ENCODE measurements at regions not wholly inside any gene's neighbourhood (a gene's known extent, or its start where the extent isn't known, plus 50 kb on each side); places are given as distances from the start of the nearest gene placed in this dataset.
"Not testable (repeated sequence)": the region's sequence is repeated elsewhere in the genome, so short reads cannot be mapped to it uniquely, and the experiment has no call there.

GRCh38 chr17:53330756-53331155 is 492.0 kb upstream of the KIF2B start:
- no peak for DNase-seq (ENCODE audit: low read depth)

GRCh38 chr17:53321651-53322050 is 501.1 kb upstream of the KIF2B start:
- no peak for DNase-seq (ENCODE audit: low read depth)

DNA sequence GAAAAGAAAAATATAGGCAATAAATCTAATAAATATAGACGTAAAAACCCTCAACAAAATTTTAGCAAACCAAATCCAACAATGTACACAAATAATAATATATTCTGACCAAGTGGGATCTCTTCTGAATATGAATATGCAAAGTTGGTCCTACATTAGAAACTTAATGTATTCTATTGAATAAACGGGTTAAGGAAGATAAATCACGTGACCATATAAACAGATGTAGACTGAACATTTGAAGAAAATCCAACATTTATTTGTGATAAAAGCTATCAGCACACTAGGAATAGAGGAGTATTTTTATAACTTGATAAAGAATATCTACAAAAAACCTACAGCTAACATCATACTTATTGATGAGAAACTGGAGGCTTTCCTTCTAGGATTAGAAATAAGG is 502.8 kb upstream of the KIF2B start:
- no peak for DNase-seq (ENCODE audit: low read depth)

GRCh38 chr17:53316988-53317387 is 505.7 kb upstream of the KIF2B start:
- DNase-seq (ENCODE audit: low read depth) = no peak

DNA sequence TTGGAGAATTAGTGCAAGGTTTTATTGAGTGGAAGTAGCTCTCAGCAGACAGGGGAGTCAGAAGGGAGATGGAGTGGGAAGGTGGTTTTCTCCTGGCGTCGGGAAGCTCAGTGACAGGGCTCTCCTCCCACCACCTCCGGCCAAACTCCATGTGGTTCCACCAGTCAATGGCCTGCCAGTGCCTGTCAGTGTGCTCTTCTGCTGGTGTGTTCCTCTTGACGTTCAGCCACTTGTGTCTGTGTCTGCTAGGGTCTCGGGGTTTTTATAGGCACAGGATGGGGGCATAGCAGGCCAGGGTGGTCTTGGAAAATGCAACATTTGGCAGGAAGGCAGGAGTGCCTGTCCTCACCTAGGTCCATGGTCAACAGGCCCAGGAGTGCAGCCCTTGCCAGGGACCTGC is 506.7 kb upstream of the KIF2B start:
- no peak for DNase-seq (ENCODE audit: low read depth)

DNA sequence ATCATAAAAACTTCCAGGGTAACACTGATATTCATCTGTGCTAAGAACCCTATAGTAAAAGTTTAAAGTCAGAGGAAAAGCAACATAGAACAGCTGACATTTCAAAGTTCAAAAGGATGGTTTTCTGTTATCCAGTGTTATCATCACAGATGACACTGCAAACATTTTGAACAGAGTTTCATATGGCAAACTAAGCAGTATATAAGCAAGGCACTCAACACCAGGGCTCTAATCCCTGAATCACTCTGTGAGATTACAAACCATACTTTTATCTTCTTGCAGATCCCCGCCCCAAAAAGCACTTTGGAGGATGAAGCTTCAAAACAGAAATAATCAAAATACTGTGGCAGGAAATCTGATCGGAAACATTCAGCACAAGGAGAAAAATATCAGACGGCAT is 508.2 kb upstream of the KIF2B start:
- DNase-seq (ENCODE audit: low read depth) = no peak

- DNase-seq (ENCODE audit: low read depth) = no peak
Measured at GRCh38 chr17:53313746-53314145, 509.0 kb upstream of the KIF2B start.

- DNase-seq (ENCODE audit: low read depth) = no peak
Measured at GRCh38 chr17:53278466-53278865, 544.3 kb upstream of the KIF2B start.

DNA sequence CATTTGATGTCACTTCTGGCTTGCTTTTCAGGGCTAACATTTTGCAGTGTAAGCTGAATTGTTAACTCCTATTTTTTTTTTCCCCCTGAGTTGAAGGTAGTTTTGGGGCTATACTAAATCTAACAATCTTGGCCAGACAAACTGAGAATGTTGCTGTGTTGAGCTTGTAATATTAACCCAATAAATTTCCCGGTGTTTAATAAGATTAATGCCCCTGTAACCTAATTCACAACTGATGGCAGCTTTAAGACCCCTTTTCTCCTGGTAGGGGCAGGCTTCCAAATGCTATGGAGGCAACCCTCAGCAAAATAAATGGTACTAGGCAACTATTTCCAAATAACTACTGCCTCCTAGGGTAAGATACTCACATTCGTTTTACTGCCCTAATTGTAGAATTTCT is 549.6 kb upstream of the KIF2B start:
- DNase-seq (ENCODE audit: low read depth) = no peak

GRCh38 chr17:53270936-53271335 is 551.8 kb upstream of the KIF2B start:
- DNase-seq (ENCODE audit: low read depth) = no peak

- no peak for DNase-seq (ENCODE audit: low read depth)
Measured at GRCh38 chr17:53264730-53265129, 558.0 kb upstream of the KIF2B start.

DNA sequence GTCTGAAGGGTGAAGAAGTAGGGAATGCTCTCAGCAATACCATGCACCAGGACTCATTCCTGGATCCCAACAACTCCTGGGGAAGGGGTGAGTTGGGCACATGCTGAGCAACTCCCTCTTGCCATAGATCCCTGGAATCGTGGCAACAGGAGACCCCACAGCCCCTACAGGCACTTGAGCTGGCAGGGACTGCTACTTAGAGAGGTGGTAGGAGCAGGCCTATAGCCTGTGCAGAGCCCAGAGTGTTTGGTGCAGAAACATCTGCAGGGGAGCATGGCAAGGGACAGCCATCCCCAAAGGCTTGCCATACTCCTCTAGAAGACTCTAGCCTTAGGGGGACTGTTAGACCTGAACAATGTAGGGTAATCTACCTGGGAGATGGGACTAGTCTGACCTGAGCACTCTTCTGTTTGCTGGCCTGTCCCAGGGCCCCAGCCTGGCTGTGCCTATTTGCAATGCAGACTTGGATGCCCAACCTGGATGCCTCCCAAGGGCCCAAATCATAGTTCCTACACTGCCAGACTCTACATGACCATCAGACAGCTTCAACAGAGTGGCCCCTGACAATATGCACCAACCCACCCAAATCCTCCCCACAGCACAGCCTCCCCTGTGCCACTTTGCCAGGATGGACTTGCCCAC is 568.6 kb upstream of the KIF2B start:
- DNase-seq (ENCODE audit: low read depth) = no peak

DNA sequence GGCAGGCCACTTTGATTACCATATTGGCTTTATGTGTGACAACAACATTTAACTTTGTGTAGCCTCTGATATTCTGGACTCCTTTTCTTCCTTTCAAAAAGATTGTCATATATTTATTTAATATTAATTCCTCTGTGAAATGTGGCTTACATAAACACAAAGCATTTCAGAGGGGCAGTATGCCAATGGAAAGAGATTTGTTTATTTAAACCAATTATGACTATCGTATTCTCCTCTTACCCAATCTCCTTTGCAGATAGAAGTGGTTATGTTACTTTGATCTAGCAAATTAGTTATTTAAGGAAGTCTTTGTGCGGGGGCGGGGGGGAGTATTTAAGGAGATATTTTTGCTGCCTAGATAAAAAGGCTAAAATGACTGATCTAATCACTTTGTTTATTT is 573.7 kb upstream of the KIF2B start:
- no peak for DNase-seq (ENCODE audit: low read depth)

DNA sequence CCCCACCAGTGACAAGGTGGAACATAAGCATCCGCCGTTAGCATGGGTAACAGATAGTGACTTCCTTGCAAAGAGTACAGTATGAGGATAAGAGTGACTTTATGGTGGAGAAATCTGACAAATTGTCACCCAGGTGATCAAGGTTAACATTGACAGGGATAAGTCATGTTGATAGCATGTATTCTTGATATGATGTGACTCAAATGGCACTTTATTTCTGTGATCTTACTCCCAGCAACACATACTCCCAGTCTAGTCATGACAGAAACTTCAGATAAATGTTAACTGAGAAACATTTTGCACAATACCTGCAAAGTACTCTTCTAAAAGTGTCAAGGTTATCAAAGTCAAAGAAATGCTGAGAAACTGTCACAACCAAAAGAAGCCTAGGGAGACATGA is 588.6 kb upstream of the KIF2B start:
- no peak for DNase-seq (ENCODE audit: low read depth)

DNA sequence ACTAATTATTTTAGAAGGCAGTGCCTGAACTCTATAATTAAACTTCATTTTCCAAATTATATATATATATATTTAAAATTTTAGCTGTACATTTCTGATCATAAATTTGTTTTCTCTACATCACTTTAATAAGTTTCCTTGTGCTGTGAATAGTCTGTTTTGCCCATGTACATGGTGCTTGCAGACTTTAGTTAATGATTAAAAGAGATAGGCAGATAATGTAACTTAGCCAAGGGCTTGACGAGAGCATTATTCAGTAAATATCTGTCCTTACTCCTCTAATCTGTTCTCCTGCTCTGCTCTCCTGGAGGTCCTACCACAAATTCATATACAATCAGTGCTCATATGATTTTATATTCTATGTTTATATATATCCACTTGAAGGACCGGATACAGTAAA is 595.2 kb upstream of the KIF2B start:
- no peak for DNase-seq (ENCODE audit: low read depth)

DNA sequence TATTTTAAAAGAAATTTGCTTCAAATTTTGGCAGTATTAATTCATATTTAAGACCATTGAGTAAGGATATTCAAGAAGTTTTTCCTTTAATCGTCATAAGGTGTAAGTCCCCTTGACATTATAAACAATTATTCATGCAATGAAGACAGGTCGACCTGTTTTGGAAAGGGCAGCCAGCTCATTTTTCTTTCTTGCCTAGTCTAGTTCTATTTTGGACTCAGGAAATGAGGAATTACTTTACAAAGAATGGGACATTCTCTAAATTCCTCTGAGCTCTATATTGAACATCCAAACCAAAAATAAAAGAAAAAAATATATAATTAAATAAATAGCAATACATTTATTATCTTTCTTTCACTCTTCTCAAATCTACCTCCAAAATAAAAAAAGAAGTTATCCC is 595.6 kb upstream of the KIF2B start:
- no peak for DNase-seq (ENCODE audit: low read depth)

GRCh38 chr17:53219821-53220220 is 602.9 kb upstream of the KIF2B start:
- no peak for DNase-seq (ENCODE audit: low read depth)

DNA sequence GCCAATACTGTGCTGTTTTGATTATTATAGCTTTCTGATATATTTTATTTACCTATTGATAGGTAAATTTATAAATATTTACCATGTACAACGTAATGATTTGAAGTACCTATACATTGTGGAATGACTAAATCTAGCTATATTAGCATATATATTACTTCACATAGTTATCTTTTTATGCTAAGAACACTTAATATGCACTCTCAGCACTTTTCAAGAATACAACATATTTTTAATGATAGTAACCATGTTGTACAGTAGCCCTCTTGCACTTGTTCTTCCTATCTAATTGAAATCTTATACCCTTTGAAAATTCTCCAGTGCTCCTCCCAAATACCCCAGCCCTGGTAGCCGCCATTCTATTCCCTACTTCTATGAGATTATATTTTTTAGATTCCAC is 604.0 kb upstream of the KIF2B start:
- no peak for DNase-seq (ENCODE audit: low read depth)

GRCh38 chr17:53217311-53217710 is 605.4 kb upstream of the KIF2B start:
- no peak for DNase-seq (ENCODE audit: low read depth)

- DNase-seq (ENCODE audit: low read depth) = not testable (repeated sequence)
Measured at GRCh38 chr17:53208935-53209334, 613.8 kb upstream of the KIF2B start.

GRCh38 chr17:53193044-53193443 is 629.7 kb upstream of the KIF2B start:
- no peak for DNase-seq (ENCODE audit: low read depth)

DNA sequence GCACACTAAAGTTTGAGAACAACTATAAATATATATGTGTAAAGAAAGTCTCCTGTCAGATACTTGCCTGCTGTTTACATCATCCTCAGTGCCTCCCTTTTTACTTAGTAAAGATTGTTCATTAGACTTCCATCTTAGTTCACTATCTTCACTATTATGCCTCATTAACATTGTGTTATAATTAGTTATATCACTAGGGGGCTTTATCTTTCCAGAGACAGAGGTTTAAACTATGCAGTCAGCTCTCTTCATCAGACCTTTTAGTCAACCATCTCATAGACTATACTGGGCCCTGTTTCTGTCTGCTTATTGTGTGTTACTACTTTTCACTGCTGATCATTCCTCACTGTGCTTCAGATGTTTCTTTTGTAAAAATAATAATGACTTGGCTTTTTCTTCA is 630.8 kb upstream of the KIF2B start:
- no peak for DNase-seq (ENCODE audit: low read depth)

- no peak for DNase-seq (ENCODE audit: low read depth)
Measured at GRCh38 chr17:53186001-53186400, 636.7 kb upstream of the KIF2B start.

- no peak for DNase-seq (ENCODE audit: low read depth)
Measured at GRCh38 chr17:53176629-53177028, 646.1 kb upstream of the KIF2B start.

GRCh38 chr17:53168413-53168812 is 654.3 kb upstream of the KIF2B start:
- no peak for DNase-seq (ENCODE audit: low read depth)

Data from fibroblast of the conjunctiva (primary cell).